ENCODE measurements at regions not wholly inside any gene's neighbourhood (a gene's known extent, or its start where the extent isn't known, plus 50 kb on each side); places are given as distances from the start of the nearest gene placed in this dataset.

GRCh38 chr1:190747704-190748103, 270.0 kb upstream of the BRINP3 start:
- H3K4me3 ChIP-seq: no peak overlapping the region
- Mint-ChIP-seq H3K36me3 (no peaks in the 10 kb centered on the region), H3K27me3 (ENCODE audit: insufficient read depth, low read depth) (no peaks in the 10 kb centered on the region), H3K4me3 (no peak overlapping the region), H3K27ac (no peak overlapping the region), H3K9me3 (no peaks in the 10 kb centered on the region), H3K4me1 (no peaks in the 10 kb centered on the region)
- H3K27me3 ChIP-seq: no peaks in the 10 kb centered on the region
- no peaks in the 10 kb centered on the region for H3F3A ChIP-seq (ENCODE audit: low read depth)
- H3K79me2 ChIP-seq (ENCODE audit: low read depth): no peaks in the 10 kb centered on the region
- H3K9me3 ChIP-seq (ENCODE audit: low read depth): no peaks in the 10 kb centered on the region
- no peak for TF ChIP-seq EZH2 (IDR thresholded peaks at IDR 0.05)
- no peak for TF ChIP-seq EZH2phosphoT487 (IDR thresholded peaks at IDR 0.05)
- TF ChIP-seq CTCF (IDR thresholded peaks at IDR 0.05): no peak
- no peak overlapping the region for H2AFZ ChIP-seq (replicated peaks)
- H4K20me1 ChIP-seq (ENCODE audit: low read depth): no peaks in the 10 kb centered on the region
- no peak overlapping the region for H3K4me2 ChIP-seq
- H3K36me3 ChIP-seq: no peaks in the 10 kb centered on the region
- H3K9ac ChIP-seq: no peak overlapping the region
- DNase-seq (ENCODE audit: low spot score): no peak
- no peak overlapping the region for H3K27ac ChIP-seq
- H3K4me1 ChIP-seq: no peaks in the 10 kb centered on the region

GRCh38 chr1:190752131-190752530, 274.5 kb upstream of the BRINP3 start:
- no peaks in the 10 kb centered on the region for H3K9me3 ChIP-seq (ENCODE audit: low read depth)
- H3K27me3 ChIP-seq: no peaks in the 10 kb centered on the region
- Mint-ChIP-seq H3K4me1 (no peaks in the 10 kb centered on the region), H3K27me3 (ENCODE audit: insufficient read depth, low read depth) (no peaks in the 10 kb centered on the region), H3K36me3 (no peaks in the 10 kb centered on the region), H3K9me3 (no peaks in the 10 kb centered on the region), H3K4me3 (no peak overlapping the region), H3K27ac (no peak overlapping the region)
- H3K79me2 ChIP-seq (ENCODE audit: low read depth): no peaks in the 10 kb centered on the region
- no peak overlapping the region for H3K4me2 ChIP-seq
- no peak for DNase-seq (ENCODE audit: low spot score)
- no peak overlapping the region for H2AFZ ChIP-seq (replicated peaks)
- no peak overlapping the region for H3K4me3 ChIP-seq
- H3K27ac ChIP-seq: no peak overlapping the region
- H3K36me3 ChIP-seq: no peaks in the 10 kb centered on the region
- H3K4me1 ChIP-seq: no peaks in the 10 kb centered on the region
- H3F3A ChIP-seq (ENCODE audit: low read depth): no peaks in the 10 kb centered on the region
- no peaks in the 10 kb centered on the region for H4K20me1 ChIP-seq (ENCODE audit: low read depth)
- TF ChIP-seq EZH2phosphoT487 (IDR thresholded peaks at IDR 0.05) (no peak), CTCF (IDR thresholded peaks at IDR 0.05) (no peak), EZH2 (IDR thresholded peaks at IDR 0.05) (no peak)
- H3K9ac ChIP-seq: no peak overlapping the region

- Histone ChIP-seq H3K9ac (no peak overlapping the region), H3K36me3 (no peaks in the 10 kb centered on the region), H3K4me1 (no peaks in the 10 kb centered on the region), H4K20me1 (ENCODE audit: low read depth) (no peaks in the 10 kb centered on the region), H3K27me3 (no peaks in the 10 kb centered on the region), H3K9me3 (ENCODE audit: low read depth) (no peaks in the 10 kb centered on the region), H3K27ac (no peak overlapping the region), H3K4me2 (no peak overlapping the region), H3F3A (ENCODE audit: low read depth) (no peaks in the 10 kb centered on the region), H3K4me3 (no peak overlapping the region), H2AFZ (replicated peaks) (no peak overlapping the region), H3K79me2 (ENCODE audit: low read depth) (no peaks in the 10 kb centered on the region)
- TF ChIP-seq CTCF (IDR thresholded peaks at IDR 0.05) (no peak), EZH2phosphoT487 (IDR thresholded peaks at IDR 0.05) (no peak), EZH2 (IDR thresholded peaks at IDR 0.05) (no peak)
- no peak for DNase-seq (ENCODE audit: low spot score)
- no peaks in the 10 kb centered on the region for H3K9me3 Mint-ChIP-seq
- no peak overlapping the region for H3K27ac Mint-ChIP-seq
- H3K4me1 Mint-ChIP-seq: no peaks in the 10 kb centered on the region
- H3K4me3 Mint-ChIP-seq: no peak overlapping the region
- no peaks in the 10 kb centered on the region for H3K36me3 Mint-ChIP-seq
- H3K27me3 Mint-ChIP-seq (ENCODE audit: insufficient read depth, low read depth): no peaks in the 10 kb centered on the region
These were observed 277.0 kb upstream of the BRINP3 start for GRCh38 chr1:190754666-190755065.

- no peaks in the 10 kb centered on the region for H3K36me3 Mint-ChIP-seq
- no peak overlapping the region for H3K27ac ChIP-seq
- no peaks in the 10 kb centered on the region for H3K79me2 ChIP-seq (ENCODE audit: low read depth)
- no peak overlapping the region for H3K27ac Mint-ChIP-seq
- no peak for TF ChIP-seq EZH2 (IDR thresholded peaks at IDR 0.05)
- no peak for TF ChIP-seq EZH2phosphoT487 (IDR thresholded peaks at IDR 0.05)
- TF ChIP-seq CTCF (IDR thresholded peaks at IDR 0.05): no peak
- no peak overlapping the region for H3K9ac ChIP-seq
- DNase-seq (ENCODE audit: low spot score): no peak
- H3F3A ChIP-seq (ENCODE audit: low read depth): no peaks in the 10 kb centered on the region
- no peak overlapping the region for H3K4me3 ChIP-seq
- no peak overlapping the region for H3K4me3 Mint-ChIP-seq
- no peaks in the 10 kb centered on the region for H3K27me3 Mint-ChIP-seq (ENCODE audit: insufficient read depth, low read depth)
- H3K4me2 ChIP-seq: no peak overlapping the region
- no peaks in the 10 kb centered on the region for H3K4me1 Mint-ChIP-seq
- H3K4me1 ChIP-seq: no peaks in the 10 kb centered on the region
- no peaks in the 10 kb centered on the region for H4K20me1 ChIP-seq (ENCODE audit: low read depth)
- no peaks in the 10 kb centered on the region for H3K27me3 ChIP-seq
- no peaks in the 10 kb centered on the region for H3K9me3 ChIP-seq (ENCODE audit: low read depth)
- H2AFZ ChIP-seq (replicated peaks): no peak overlapping the region
- no peaks in the 10 kb centered on the region for H3K9me3 Mint-ChIP-seq
- H3K36me3 ChIP-seq: no peaks in the 10 kb centered on the region
These were observed 282.1 kb upstream of the BRINP3 start for GRCh38 chr1:190759807-190760206.
